ENCODE measurements at regions not wholly inside any gene's neighbourhood (a gene's known extent, or its start where the extent isn't known, plus 50 kb on each side); places are given as distances from the start of the nearest gene placed in this dataset.

DNA sequence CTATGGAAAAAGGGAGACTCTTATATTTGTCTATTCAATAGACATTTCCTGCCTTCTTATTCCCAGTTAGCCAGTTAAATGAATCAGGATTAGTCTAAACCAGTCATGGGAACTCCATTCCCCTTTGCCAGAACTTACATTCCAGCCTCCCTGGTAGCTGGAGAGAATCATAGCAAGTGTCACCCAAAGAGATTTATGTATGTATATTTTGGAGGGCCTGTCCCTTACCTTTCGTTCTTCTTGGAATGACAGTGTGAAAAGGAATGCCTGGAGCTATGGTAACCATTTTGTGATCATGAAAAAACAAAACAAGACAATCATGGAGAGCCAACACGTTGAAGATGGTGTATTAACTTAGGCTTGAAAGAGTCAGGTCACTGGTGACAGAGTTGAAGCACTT lies 627.7 kb downstream of the CCDC171 start:
- Histone ChIP-seq H3K4me3 (no peak overlapping the region), H3K4me1 (no peaks in the 10 kb centered on the region), H3K27ac (no peak overlapping the region), H3K27me3 (no peaks in the 10 kb centered on the region), H3K9me3 (no peaks in the 10 kb centered on the region), H3K36me3 (no peaks in the 10 kb centered on the region)
- TF ChIP-seq, protein P1, sequence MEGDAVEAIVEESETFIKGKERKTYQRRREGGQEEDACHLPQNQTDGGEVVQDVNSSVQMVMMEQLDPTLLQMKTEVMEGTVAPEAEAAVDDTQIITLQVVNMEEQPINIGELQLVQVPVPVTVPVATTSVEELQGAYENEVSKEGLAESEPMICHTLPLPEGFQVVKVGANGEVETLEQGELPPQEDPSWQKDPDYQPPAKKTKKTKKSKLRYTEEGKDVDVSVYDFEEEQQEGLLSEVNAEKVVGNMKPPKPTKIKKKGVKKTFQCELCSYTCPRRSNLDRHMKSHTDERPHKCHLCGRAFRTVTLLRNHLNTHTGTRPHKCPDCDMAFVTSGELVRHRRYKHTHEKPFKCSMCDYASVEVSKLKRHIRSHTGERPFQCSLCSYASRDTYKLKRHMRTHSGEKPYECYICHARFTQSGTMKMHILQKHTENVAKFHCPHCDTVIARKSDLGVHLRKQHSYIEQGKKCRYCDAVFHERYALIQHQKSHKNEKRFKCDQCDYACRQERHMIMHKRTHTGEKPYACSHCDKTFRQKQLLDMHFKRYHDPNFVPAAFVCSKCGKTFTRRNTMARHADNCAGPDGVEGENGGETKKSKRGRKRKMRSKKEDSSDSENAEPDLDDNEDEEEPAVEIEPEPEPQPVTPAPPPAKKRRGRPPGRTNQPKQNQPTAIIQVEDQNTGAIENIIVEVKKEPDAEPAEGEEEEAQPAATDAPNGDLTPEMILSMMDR (IDR thresholded peaks at IDR 0.05): no peak
- TF ChIP-seq POLR2A (IDR thresholded peaks at IDR 0.05): no peak
- TF ChIP-seq POLR2AphosphoS5 (IDR thresholded peaks at IDR 0.05; ENCODE audit: insufficient read depth in 1 of 2, low read depth in 1 of 2): no peak
- DNase-seq (ENCODE audit: extremely low spot score in 2 of 2): no peak
- intact Hi-C loops (cut with DNase I): no loop called here

DNA sequence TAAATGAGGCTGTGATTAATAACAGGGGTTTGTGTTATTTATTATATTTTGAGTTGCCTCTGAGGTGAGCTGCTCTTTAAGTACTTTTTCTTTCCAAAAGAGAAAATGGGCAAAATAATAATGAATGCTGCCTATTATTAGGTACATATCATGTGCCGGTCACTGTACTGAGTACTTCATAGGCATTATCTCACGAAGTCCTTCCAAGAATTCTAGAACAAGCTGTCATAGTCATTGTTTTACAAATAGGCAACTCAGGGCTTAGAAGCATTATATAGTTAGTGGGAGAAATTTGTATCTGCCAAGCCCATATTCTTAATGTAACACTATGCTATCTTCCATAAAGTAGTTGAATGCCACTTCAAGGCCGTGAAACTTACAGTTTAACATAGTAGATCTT lies 628.7 kb downstream of the CCDC171 start:
- no peak for DNase-seq (ENCODE audit: extremely low spot score in 2 of 2)
- intact Hi-C loops (cut with DNase I): no loop called here
- no peaks in the 10 kb centered on the region for H3K36me3 ChIP-seq
- H3K4me3 ChIP-seq: no peak overlapping the region
- no peak for TF ChIP-seq POLR2AphosphoS5 (IDR thresholded peaks at IDR 0.05; ENCODE audit: insufficient read depth in 1 of 2, low read depth in 1 of 2)
- TF ChIP-seq POLR2A (IDR thresholded peaks at IDR 0.05): no peak
- TF ChIP-seq, protein P1 (IDR thresholded peaks at IDR 0.05): no peak
- no peaks in the 10 kb centered on the region for H3K27me3 ChIP-seq
- H3K4me1 ChIP-seq: no peaks in the 10 kb centered on the region
- no peak overlapping the region for H3K27ac ChIP-seq
- no peaks in the 10 kb centered on the region for H3K9me3 ChIP-seq

DNA sequence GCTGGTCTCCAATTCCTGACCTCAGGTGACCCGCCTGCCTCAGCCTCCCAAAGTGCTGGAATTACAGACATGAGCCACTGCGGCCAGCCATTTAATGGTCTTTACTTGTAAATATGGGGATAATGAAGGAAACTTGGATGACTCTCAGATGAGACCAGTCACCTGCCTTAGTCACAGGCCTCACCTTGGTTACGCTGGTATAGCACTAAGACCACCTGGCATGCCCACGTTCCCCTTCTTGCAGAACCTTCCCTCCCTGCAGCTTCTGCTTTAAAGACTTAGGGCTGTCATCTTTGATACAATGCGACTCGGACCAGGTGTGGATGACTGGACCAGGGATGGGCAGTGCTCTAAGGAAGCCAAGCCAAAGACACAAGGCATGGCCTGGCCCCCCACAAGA lies 629.9 kb downstream of the CCDC171 start:
- no peaks in the 10 kb centered on the region for H3K36me3 ChIP-seq
- H3K27me3 ChIP-seq: no peaks in the 10 kb centered on the region
- no peaks in the 10 kb centered on the region for H3K9me3 ChIP-seq
- H3K27ac ChIP-seq: no peak overlapping the region
- H3K4me1 ChIP-seq: no peaks in the 10 kb centered on the region
- TF ChIP-seq POLR2A (IDR thresholded peaks at IDR 0.05) (no peak), POLR2AphosphoS5 (IDR thresholded peaks at IDR 0.05; ENCODE audit: insufficient read depth in 1 of 2, low read depth in 1 of 2) (no peak)
- TF ChIP-seq, protein P1 (IDR thresholded peaks at IDR 0.05): no peak
- intact Hi-C loops (cut with DNase I): no loop called here
- peak; percentile 61 to 81 for DNase-seq (ENCODE audit: extremely low spot score in 2 of 2)
- H3K4me3 ChIP-seq: no peak overlapping the region

DNA sequence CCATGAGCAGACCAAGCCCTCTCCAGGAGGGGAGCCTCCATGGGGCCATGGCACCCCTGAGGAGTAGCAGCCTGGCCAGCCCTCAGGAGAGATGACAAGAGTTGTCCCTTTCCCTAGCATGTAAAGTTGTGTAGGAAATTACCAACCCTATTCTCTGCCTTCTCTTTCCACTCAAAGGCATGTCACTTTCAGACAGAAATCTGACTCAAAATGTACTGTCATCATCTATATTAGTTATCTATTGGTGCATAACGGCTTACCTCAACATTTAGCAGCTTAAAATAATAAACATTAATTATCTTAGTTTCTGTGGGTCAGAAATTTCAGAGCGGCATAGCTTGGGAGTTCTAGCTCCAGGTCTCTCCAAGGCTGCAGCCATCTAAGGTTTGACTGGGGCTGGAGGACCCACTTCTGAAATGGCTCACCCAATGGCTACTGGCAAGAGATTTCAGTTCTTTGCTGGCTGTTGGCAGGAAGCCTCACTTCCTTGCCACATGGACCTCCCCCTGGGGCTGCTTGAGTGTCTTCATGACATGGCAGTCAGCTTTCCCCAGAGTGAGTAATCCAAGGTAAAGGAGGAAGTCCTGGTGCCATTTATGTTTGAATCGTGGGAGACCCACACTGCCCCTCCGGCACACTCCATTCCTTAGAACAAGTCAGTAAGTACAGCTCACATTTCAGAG lies 632.3 kb downstream of the CCDC171 start:
- Histone ChIP-seq H3K36me3 (no peaks in the 10 kb centered on the region), H3K27me3 (no peaks in the 10 kb centered on the region), H3K27ac (no peak overlapping the region), H3K4me1 (no peaks in the 10 kb centered on the region), H3K9me3 (no peaks in the 10 kb centered on the region), H3K4me3 (no peak overlapping the region)
- intact Hi-C loops (cut with DNase I): no loop called here
- DNase-seq (ENCODE audit: extremely low spot score in 2 of 2): no peak
- TF ChIP-seq POLR2AphosphoS5 (IDR thresholded peaks at IDR 0.05; ENCODE audit: insufficient read depth in 1 of 2, low read depth in 1 of 2): no peak
- TF ChIP-seq POLR2A (IDR thresholded peaks at IDR 0.05): no peak
- TF ChIP-seq, protein P1 (IDR thresholded peaks at IDR 0.05): no peak

DNA sequence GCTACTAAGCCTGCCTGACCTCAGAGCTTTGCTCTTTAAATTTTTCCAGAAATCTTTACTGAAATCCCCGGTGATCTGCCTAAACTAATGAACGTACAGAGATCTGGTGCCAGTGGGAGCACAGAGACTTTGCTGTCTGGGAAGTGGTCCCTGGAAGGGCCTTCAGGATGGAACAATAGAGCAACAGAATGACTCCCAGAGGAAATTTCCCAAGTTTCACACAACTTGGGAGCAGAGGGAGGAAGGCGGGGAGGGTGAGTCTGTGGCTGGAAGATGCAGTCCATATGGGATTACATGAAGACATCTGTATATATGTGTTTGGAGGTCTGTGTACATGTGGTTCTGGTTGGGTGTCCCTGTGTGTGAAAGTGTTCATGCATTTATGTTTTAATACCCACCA lies 638.3 kb downstream of the CCDC171 start:
- DNase-seq (ENCODE audit: extremely low spot score in 2 of 2): no peak
- Histone ChIP-seq H3K36me3 (no peaks in the 10 kb centered on the region), H3K9me3 (no peaks in the 10 kb centered on the region), H3K27me3 (no peaks in the 10 kb centered on the region), H3K27ac (no peak overlapping the region), H3K4me1 (peaks cover 4% of the 10 kb centered on the region), H3K4me3 (no peak overlapping the region)
- intact Hi-C loops (cut with DNase I): loop anchor here (10.0 kb wide), 1 partner anchor 674 kb away; no protein-coding TSS in a partner anchor
- TF ChIP-seq, protein P1 (IDR thresholded peaks at IDR 0.05): no peak
- TF ChIP-seq POLR2A (IDR thresholded peaks at IDR 0.05): no peak
- no peak for TF ChIP-seq POLR2AphosphoS5 (IDR thresholded peaks at IDR 0.05; ENCODE audit: insufficient read depth in 1 of 2, low read depth in 1 of 2)
